Stimulated activated CD4-positive, alpha-beta T cell treated with anti-CD3 and anti-CD28 coated beads, Interleukin-4, amount 100 ng/mL, for 4 hours (primary cell): ENCODE measurements at regions not wholly inside any gene's neighbourhood (a gene's known extent, or its start where the extent isn't known, plus 50 kb on each side); places are given as distances from the start of the nearest gene placed in this dataset.
"Not testable (repeated sequence)": the region's sequence is repeated elsewhere in the genome, so short reads cannot be mapped to it uniquely, and the experiment has no call there.

Source experiments
- DNase-seq, 2 experiments: peaks; one replicate each; pipeline ENCODE4 v3.0.0-alpha.2; 2020

- no peak for DNase-seq
Measured at GRCh38 chr14:56992332-56992820, 182.1 kb upstream of the OTX2 start.

GRCh38 chr14:56990991-56991627, 180.8 kb upstream of the OTX2 start:
- not testable (repeated sequence) for DNase-seq

- DNase-seq, result no peak
Measured at GRCh38 chr14:56989359-56989758, 179.1 kb upstream of the OTX2 start.

- DNase-seq, result no peak
Measured at GRCh38 chr14:56979936-56980335, 169.7 kb upstream of the OTX2 start.

- DNase-seq, result no peak
Measured at GRCh38 chr14:56976211-56976610, 165.9 kb upstream of the OTX2 start.

- DNase-seq, result no peak
Measured at GRCh38 chr14:56975521-56975920, 165.2 kb upstream of the OTX2 start.

GRCh38 chr14:56972948-56973347, 162.7 kb upstream of the OTX2 start:
- DNase-seq, result no peak

GRCh38 chr14:56964895-56965294, 154.6 kb upstream of the OTX2 start:
- no peak for DNase-seq

- DNase-seq, result no peak
Measured at GRCh38 chr14:56963381-56963780, 153.1 kb upstream of the OTX2 start.

- DNase-seq, result no peak
Measured at GRCh38 chr14:56962444-56963080, 152.3 kb upstream of the OTX2 start.

GRCh38 chr14:56959869-56960268, 149.6 kb upstream of the OTX2 start:
- DNase-seq, result no peak

- DNase-seq, result no peak
Measured at GRCh38 chr14:56959121-56959520, 148.8 kb upstream of the OTX2 start.

- DNase-seq, result no peak
Measured at GRCh38 chr14:56956182-56956581, 145.9 kb upstream of the OTX2 start.

- no peak for DNase-seq
Measured at GRCh38 chr14:56955745-56956144, 145.5 kb upstream of the OTX2 start.

- DNase-seq, result no peak
Measured at GRCh38 chr14:56953884-56954283, 143.6 kb upstream of the OTX2 start.

GRCh38 chr14:56952766-56953473, 142.6 kb upstream of the OTX2 start:
- DNase-seq, result no peak

GRCh38 chr14:56949828-56950227, 139.5 kb upstream of the OTX2 start:
- DNase-seq, result no peak

- DNase-seq, result no peak
Measured at GRCh38 chr14:56945291-56945690, 135.0 kb upstream of the OTX2 start.

- no peak for DNase-seq
Measured at GRCh38 chr14:56944397-56944796, 134.1 kb upstream of the OTX2 start.

GRCh38 chr14:56933446-56933845, 123.2 kb upstream of the OTX2 start:
- no peak for DNase-seq

GRCh38 chr14:56918849-56919574, 108.7 kb upstream of the OTX2 start:
- no peak for DNase-seq

- DNase-seq, result no peak
Measured at GRCh38 chr14:56905282-56905681, 95.0 kb upstream of the OTX2 start.

- no peak for DNase-seq
Measured at GRCh38 chr14:56903304-56903969, 93.2 kb upstream of the OTX2 start.
